Stimulated activated CD8-positive, alpha-beta memory T cell treated with anti-CD3 and anti-CD28 coated beads, Interleukin-15, amount 100 ng/mL, for 48 hours (primary cell): ENCODE measurements at regions not wholly inside any gene's neighbourhood (a gene's known extent, or its start where the extent isn't known, plus 50 kb on each side); places are given as distances from the start of the nearest gene placed in this dataset.

Experiments
- DNase-seq, 2 donors: peaks; one replicate each; pipeline ENCODE4 v3.0.0-alpha.2; 2020; ENCODE audit warnings: low read depth in 2 of 2

DNA sequence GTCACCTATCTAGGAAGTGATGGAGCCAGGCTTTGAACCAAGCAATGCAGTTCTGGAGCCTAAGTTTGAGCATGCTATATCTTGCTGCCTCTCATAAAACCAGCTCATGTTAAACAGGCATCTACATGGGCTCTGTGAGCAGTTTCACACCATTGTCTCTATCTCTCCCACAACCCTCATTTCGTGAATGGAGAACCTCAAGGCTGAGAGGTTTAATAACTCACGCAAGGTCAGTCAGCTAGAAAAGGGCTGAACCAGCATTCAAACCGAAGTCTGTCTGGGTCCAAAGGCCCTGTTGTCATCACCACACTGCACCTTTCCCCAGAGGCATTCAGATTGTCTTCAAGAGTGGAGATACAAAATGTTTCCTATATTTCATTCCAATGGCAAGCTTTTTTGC lies 369.2 kb downstream of the MID1IP1 start:
- no peak for DNase-seq

DNA sequence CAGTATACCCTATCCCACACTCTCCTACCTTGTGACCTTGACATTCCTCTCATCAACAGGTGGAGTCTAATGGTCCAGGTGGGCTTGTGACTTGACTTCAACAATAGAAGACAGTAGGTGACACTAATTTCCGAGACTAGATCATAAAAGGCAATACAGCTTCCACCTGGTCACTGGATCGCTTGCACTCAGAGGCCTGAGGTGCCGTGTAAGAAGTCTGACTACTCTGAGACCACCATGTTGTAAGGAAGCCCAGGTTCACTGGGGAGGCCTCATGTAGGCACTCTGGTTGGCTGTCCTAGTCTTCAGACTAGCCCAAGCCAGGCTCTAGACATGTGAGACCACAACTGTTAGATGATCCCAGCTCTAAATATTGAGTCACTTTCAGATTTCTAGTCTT lies 370.4 kb downstream of the MID1IP1 start:
- DNase-seq = no peak

DNA sequence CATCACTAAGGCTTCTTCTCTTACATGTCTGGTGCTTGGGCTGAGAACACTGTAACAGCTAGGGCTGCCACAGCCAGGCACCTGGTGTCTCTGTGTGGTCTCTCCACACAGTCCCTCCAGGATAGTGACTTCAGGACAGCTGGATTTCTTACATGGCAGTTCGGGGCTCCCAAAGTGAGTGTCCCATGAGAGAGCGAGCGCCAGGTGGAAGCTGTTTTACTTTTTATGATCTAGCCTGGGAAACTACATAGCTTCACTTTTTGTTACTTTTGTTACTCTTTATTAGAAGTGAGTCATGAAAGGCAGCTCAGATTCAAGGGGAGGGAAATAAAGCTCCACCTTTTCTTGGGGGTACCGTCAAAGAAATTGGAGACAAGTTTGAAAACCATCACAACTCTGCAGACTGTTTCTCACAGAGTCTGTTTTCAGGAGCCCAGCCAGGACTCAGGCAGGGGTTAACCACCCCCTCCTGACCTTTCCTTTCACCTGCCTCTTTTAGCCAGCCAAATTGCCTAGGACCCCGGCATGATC lies 373.0 kb downstream of the MID1IP1 start:
- no peak for DNase-seq

DNA sequence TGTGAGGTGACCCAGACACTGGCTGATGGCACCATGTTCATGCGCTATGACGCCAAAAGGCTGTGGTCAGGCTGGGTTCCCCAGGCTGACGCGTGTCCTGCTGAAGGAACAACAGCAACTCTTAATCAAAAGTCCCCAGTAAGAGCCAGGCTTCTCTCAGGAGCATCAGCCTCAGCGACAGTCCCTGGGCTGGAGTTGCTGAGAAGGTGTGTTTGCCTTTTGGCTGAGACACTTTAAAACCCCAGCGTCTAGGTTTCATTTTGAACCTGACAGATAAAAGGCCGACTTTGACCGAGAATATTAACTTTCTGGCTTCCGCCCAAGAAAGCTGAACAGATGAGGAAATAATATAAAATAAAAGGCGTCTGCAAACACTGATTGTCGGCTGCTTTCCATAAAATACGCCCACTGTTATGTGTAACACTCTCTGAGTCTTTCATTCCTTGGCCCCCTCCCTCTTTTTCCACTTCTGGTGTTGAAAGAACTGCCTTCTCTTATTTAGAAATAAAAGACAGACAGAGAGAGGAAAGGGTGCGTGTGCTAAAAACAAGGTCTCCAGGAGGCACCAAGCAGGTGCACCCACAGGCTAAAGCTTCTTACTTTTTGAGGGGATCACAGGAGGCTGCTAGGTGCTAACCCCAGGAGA lies 373.6 kb downstream of the MID1IP1 start:
- no peak for DNase-seq

DNA sequence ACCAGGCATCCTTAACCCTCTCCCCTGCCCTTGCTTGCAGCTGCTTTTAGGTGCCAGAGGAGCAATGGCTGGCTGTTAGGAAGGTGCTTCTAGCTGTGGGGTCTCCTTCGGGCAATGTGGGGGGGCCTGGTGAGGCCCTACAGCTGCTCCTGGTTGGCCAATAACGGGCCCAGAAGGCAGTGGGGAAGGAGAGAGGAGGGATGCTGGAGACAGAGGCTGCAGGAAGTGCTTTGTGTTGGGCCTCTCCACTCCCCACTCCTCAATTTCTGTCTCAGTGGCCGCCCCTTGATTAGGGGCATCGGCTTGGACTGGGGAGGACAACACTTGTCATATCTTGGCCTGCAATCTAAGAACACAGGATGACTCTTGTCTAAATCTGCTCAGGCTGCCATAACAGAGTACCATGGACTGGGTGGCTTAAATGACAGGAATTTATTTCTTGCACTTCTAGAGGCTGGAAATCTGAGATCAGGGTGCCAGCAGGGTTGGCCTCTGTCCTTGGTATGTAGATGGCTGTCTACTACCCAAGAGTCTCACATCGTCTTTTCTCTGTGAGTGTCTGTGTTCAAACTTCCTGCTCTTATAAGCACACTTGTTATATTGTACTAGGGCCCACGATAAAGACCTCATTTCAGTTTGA lies 374.3 kb downstream of the MID1IP1 start:
- DNase-seq = no peak

DNA sequence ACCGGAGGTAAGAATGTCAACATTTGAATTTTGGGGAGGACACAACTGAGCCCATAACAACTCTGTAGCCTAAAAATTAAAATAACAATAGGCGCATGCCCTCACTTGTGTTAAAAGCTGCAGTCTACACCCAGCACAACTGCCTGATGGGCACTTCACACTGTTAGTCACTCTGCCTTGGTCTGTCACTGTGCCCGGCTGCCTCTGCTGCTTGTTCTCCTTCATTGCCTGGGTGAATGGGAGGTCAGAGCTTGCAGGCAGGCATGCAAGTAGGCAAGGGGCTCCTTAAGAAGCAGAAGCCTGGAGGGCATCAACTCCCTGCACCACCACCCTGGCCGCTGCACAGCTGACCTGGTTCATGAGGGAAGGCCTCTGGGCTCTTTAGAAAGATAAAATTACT lies 374.8 kb downstream of the MID1IP1 start:
- no peak for DNase-seq

DNA sequence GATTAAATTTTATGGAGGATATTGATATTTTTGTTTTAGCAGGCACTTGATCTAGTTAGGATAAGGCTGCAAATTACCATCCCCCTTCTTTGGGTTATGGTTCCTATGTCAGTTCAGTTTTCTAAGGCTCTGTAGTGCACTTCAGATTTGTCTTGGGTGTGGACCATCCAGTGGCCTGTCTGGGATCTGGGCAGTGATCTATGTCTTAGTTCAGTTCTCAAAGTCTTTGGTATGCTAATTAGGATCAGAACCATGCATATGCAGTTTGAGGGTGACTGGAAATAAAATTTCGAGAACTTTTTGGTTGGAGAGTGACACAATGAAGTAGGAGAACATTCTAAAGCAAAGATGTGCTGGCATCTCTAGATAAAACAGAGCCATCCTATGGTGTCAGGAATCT lies 388.2 kb downstream of the MID1IP1 start:
- DNase-seq = no peak

DNA sequence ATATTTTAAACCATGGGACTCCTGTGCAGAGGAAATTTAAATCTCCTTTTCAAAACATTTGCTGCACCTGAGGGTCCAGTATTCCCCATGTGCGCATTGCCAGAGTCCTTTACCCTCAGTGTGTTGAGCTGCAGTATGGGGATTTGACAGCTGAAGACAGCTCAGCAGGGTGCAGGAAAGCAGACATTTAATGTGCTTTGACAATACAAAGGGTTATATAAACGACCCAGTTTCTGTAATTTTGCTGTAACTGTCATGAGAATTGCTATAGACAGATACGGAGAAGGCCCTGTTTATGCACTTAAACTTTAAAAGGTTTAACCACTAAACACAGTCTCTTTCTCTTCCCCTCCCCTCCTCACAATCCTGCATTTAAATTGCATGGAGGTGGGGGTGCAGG lies 393.4 kb downstream of the MID1IP1 start:
- DNase-seq = no peak

DNA sequence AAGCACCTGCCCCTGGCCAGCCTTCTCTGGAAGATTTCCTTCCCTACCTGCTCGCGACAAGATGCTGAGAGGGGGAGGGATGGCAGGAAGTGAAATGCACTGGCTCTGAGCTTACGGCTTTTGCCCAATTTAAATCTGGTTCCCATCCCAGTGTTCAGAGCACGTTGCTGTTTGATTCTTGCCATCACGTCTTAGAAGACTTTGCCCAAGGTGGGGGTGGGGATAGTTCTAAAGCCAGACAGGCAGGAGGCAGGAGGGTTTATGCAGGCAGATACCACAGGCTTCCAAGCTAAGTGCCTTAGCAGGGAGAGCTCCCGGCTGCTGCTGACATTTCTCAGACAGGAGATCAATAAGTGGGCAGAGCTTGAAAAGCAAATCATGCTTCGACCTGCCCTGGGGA lies 393.9 kb downstream of the MID1IP1 start:
- no peak for DNase-seq

DNA sequence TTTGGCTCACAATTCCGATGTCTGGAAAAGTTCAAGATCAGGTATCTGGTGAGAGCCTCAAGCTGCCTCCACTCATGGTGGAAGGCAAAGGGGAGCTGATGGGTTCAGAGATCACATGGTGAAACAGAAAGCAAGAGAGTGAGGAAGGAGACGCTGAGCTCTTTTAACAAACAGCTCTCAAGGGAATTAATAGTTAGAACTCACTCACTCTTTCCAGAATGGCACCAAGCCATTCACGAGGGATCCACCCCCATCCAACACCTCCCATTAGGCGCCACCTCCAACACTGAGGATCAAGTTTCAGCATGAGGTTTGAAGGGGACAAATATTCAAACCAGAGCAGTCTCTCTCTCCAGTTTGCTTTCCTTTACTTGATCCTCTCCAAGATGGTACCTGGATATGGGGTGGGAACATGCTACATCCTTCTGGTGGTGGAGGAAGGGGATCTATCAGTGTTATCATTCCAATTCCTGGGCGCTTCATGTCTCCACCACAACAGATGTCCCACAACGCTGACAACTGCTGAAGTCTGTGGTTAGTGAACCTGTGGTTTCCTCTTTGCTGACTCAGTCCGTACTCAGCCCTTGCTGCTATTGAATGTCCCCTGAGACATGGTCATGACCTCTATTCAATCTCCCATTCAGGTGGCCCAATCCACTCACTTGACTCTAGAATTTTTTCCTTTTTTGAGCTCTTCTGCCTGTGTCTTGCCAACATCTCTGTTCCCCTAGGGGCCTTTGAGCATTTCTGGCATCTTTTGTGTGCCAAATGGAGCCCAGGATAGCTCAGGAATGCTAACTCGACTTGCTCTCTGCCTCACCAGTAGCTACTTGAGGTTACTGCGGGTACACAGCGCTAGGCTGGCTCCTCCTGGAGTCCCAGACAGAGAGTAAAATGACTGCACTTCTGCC lies 395.2 kb downstream of the MID1IP1 start:
- no peak for DNase-seq

DNA sequence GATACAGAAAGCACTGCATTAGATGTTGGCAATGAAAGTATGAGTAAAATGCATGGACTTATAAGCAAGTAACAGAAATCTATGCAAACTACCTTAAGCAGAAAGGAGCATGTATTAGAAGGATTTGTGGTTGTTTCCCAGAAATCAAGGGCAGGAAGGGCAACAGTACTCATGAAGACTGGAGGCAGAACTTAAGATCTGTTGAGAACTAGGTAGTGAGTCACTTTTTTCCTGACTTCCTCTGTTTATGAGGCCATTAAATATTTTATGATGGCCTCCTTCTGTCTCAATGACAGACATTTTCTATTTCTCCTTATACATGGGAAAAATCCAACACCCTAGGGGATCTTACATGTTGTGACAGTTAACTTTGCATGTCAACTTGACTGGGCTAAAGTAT lies 398.2 kb downstream of the MID1IP1 start:
- no peak for DNase-seq

DNA sequence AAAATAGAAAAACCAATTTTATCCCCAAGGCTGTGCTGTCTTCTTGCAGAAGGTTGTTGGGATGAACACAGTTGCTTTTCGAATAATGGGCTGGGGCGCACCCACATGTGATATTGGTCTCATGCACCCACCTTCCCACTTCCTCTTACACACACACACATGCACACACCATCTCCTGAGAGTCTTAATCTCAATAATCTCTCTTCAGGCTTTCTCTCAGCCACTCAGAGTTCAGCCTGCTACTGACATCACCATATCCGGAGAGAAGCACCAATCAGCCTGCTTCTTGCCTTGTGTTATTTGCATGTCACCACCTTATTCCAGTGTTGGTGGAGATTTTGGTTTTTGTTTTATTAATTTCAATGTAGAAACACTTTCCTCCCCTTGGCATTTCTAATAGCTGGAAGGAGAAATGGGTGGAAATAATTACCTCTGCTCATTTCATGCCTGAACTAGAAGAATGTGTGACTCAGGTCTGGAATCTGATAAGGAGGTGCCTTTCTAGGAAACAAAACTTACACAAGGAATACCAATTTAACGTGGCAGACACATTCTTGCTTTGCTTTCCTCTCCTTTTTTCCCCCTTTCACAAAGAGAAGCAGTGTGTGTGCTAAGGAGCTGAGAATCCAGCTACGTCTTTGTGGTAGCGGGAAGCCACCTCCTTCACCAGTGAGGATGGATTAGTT lies 400.2 kb downstream of the MID1IP1 start:
- no peak for DNase-seq

DNA sequence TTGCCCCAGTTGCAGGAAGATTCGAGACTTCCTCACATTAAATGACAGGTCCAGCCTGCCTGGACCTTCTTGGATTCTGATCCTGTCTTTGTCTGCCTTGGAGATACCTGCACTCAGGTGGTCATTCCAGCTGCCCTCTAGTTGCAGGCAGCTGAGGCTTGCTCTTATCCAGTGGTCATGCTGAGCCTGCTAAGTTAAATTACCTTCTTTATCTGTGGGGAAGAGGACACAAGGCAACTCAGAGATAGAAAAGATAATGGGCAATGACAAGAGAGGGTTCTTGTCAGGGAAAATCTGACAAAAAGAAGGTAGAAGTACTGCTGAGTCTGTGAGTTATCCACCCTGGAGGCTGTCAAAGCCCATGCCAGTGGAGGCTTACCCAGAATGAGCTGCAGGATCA lies 401.4 kb downstream of the MID1IP1 start:
- no peak for DNase-seq

DNA sequence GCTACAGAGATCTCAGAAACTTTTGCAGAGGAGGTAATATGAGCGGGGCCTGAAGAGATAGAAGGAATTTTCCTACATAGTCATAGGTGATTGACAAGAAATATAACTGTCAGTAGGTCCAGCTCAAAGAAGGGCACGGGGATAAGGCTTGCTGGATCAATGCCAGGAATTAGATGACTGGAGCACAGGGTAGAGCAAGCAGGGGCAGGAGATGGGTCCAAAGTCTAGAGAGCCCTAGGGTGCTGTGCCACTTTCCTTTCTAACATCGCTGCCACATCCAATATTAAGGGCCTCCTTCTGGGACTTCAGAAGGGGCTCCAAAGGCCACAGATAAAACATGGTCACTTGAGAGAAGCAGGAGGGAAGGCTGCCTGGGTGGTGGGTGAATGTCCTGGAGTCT lies 402.2 kb downstream of the MID1IP1 start:
- DNase-seq = no peak

DNA sequence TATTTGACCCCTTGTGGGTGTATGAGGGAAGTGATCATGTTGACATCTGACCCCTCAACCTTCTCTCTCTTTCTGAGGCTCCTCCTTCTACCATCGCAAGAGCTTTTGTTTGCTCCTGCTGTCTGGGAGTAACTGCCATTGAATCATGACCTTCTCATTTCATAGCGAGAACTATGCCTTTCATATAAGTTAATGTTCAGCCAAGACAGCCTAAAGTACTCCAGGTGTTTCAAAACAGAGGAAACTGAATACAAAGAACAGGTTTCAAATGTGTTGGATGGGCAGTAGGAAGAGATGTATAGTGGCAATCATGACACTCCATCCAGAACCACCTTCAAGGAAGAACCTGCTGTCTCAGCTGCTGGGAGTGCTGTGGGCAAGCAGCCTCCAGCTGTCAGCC lies 403.1 kb downstream of the MID1IP1 start:
- DNase-seq = no peak

DNA sequence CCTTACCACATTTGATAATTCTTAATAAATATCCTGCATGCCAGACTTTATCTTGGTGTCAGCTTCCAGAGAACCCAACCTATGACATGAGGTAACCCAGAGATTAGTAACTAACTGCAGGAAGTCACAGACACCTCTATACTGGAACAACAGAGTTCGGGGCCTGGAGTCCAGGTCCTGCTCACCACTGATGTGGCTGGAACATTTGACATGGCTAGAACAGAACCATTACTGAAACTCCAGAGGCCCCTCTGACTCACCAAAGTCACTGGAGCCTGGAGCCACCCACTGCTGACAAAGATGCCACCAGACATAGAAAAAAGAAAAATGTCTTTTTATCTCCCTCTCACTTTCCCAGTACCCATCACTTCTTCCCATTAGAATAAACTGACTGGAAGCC lies 403.7 kb downstream of the MID1IP1 start:
- DNase-seq = peak; percentile 33 to 56

DNA sequence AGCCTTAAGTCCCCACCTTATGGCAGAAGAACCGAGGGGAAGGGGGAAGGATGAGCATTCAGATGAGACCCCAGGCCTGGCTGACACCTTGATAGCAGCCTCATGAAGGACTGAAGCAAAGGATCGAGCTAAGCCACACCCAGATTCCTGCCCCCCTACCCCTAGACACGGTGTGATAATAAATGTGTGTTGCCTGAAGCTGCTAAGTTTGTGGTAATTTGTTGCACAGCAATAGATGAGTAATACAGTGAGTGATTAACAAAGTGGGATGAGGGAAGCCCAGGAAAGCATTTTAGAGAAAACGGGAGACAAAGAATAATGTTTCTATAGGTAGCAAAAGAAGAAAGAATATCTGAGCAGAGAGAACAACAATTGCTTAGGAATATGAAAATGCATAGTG lies 404.2 kb downstream of the MID1IP1 start:
- no peak for DNase-seq

DNA sequence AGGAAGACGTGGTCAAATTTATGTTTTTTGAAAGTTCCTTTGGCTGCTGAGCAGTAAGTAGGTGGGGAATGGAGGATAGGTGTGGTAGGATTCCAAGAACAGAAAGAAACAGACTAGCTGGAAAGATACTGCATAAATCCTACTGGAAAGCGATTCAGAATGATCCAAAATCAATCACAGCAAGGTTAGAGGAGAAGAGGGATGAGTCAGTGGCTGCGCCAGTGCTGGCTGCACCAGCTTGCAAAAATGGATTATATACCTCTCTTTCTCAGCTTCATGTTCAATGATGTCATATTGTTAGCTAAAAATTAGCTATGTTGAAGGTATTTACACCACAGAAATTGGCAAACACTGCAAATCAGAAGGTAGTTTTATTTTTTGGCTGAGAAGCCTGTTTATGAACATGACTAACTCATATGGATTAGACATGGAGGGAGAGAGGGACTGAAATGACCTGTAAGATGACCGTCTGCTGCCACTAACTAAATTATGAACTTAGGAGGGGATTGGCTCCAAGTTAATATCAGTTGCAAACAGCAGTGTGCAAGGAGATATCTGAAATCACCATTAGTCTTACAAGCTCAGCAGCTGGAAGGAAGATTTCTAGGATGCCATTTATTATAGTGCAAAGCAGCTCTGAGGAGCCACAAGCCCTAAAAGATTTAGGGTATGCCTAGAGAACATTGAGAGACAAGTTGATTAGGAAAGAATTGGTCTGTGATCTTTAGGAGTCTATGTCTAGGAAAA lies 405.3 kb downstream of the MID1IP1 start:
- DNase-seq = no peak

DNA sequence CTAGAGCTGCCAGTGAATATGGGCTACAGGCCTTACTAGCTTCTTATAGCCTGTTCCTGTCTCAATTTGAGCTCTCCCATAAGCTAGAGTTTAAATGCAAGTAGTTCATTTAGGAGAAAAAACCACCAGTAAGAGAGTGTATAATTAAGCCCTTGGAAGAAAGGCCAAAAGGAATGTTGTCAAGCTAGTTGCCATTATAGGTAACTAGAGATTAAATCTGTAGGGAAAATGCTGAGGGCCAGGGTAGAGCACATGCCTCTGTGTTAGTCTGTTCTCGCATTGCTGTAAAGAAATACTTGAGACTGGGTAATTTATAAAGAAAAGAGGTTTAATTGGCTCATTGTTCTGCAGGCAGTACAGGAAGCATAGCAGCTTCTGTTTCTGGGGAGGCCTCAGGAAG lies 410.2 kb downstream of the MID1IP1 start:
- DNase-seq = no peak

DNA sequence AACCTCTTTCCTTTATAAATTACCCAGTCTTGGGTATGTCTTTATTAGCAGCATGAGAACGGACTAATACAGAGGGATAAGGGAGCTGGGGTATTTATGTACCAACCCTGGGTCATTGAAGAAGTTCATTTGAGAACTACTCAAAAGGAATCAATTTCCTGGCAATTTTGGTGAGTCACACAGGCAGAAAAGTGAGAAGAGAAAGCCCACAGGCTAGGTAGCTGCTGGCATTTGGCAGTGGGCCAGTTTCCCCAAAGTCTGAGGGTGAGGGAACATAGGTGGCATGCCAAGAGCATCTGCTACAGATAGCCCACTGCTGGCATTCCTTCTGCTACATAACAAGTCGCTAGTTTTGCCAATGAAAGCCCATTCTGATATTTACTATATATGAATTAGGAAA lies 411.2 kb downstream of the MID1IP1 start:
- DNase-seq = no peak

DNA sequence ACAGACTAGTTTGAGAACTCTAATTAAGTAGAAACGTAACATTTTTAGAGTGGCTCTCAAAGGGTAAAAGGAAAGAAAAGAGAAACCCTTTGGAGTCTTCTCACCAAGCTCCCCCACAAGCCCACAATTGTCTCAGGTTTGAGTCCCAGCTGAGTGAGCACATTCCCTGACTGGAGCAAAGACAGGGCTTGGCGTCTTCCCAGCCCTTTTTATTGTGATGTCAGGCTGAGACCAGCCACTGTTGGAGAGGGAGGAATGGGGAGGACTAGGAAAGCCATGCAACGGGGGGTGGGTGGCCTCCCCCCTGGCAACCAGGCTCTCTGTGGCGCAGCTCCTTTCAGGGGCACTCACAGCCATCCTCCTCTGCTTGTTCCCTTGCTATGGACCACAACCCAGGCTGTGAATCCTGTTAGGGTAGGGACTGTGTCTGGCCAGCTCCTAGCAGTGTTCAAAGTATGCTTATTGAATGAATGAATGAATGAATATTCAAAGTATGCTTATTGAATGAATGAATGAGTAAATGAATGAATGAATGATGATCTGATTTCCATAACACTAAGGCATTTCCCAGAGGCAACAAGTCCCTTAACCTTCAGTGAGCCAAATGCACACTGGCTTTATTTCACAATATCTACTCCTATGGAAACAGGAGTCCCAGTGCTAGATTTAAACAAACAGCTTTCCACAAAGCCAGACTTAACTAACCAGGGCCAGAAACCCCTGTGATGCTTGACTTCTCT lies 413.3 kb downstream of the MID1IP1 start:
- DNase-seq = no peak
